PC-9 (cell line): ENCODE measurements at regions not wholly inside any gene's neighbourhood (a gene's known extent, or its start where the extent isn't known, plus 50 kb on each side); places are given as distances from the start of the nearest gene placed in this dataset.
A peak's percentile ranks its signal among the peaks of the same experiment; 100 is the strongest.

Experiments
- BruUV-seq: library from RNA; stranded (reverse); fragments of 400-500 nt; replicated peaks from 2 replicates; lab custom pipeline; 2021; lab: Mats Ljungman, UMichigan
- CTCF ChIA-PET: fragments of 300-600 bp; sonication (Branson Sonifier 250); formaldehyde crosslinking; loops from one replicate; lab custom pipeline; 2022; ENCODE audit warnings: antibody characterized with exemption; lab: Charles Lee
- POLR2A ChIA-PET: fragments of 300-600 bp; sonication (Branson Sonifier 250); formaldehyde crosslinking; loops from one replicate; lab custom pipeline; 2022; ENCODE audit warnings: antibody characterized with exemption; ENCODE audit not compliant: unreplicated experiment; lab: Charles Lee
- DNase-seq, 2 experiments: peaks; one replicate each; pipeline versions ENCODE4 v3.0.0 to v3.0.0-alpha.2; 2015 to 2022; ENCODE audit warnings: mixed read lengths in 1 of 2
- H2AFZ ChIP-seq: fragments of 200-600 bp; sonication (generic); 2 replicates; pipeline ENCODE4 v1.8.1; 2017; ENCODE audit warnings: antibody characterized with exemption
- H3F3A ChIP-seq: fragments of 200-600 bp; sonication (generic); 2 replicates; pipeline ENCODE4 v1.8.1; 2017; ENCODE audit warnings: antibody characterized with exemption, mild to moderate bottlenecking, low read depth; ENCODE audit not compliant: insufficient read depth
- H3K27ac ChIP-seq: fragments of 200-600 bp; sonication (generic); 2 replicates; pipeline ENCODE4 v1.6.1; 2016; ENCODE audit warnings: mixed run types
- H3K27me3 ChIP-seq: fragments of 200-600 bp; sonication (generic); 2 replicates; pipeline ENCODE4 v1.6.1; 2016; ENCODE audit warnings: low read depth, mixed run types; ENCODE audit not compliant: insufficient read depth
- H3K36me3 ChIP-seq: fragments of 200-600 bp; sonication (generic); 2 replicates; pipeline ENCODE4 v1.6.1; 2016; ENCODE audit warnings: low read depth, mixed run types
- H3K4me1 ChIP-seq: fragments of 200-600 bp; sonication (generic); replicated peaks from 2 replicates; pipeline ENCODE4 v1.6.1; 2016; ENCODE audit warnings: mixed run types; ENCODE audit not compliant: insufficient read depth
- H3K4me2 ChIP-seq: fragments of 200-600 bp; sonication (generic); 2 replicates; pipeline ENCODE4 v1.6.1; 2017; ENCODE audit warnings: mixed run types
- H3K4me3 ChIP-seq: fragments of 200-600 bp; sonication (generic); 2 replicates; pipeline ENCODE4 v1.6.1; 2016; ENCODE audit warnings: mixed run types
- H3K79me2 ChIP-seq: fragments of 200-600 bp; sonication (generic); 2 replicates; pipeline ENCODE4 v1.6.1; 2017; ENCODE audit warnings: low read depth, mixed run types
- H3K9me2 ChIP-seq: fragments of 200-600 bp; sonication (generic); 2 replicates; pipeline ENCODE4 v1.8.1; 2017; ENCODE audit warnings: mild to moderate bottlenecking; ENCODE audit not compliant: insufficient read depth
- H3K9me3 ChIP-seq: fragments of 200-600 bp; sonication (generic); 2 replicates; pipeline ENCODE4 v1.8.1; 2016; ENCODE audit warnings: low read depth; ENCODE audit not compliant: insufficient read depth
- H4K20me1 ChIP-seq: fragments of 200-600 bp; sonication (generic); 2 replicates; pipeline ENCODE4 v1.8.1; 2017; ENCODE audit not compliant: insufficient read depth
- CTCF ChIP-seq: fragments of 200-600 bp; sonication (generic); conservative IDR thresholded peaks from 2 replicates; pipeline ENCODE4 v1.6.1; 2017; ENCODE audit warnings: mixed run types, antibody characterized with exemption, mild to moderate bottlenecking, moderate library complexity
- EZH2 ChIP-seq: fragments of 200-600 bp; sonication (generic); IDR thresholded peaks from 2 replicates; pipeline ENCODE4 v1.8.0; 2017; ENCODE audit warnings: antibody characterized with exemption, low read depth
- intact Hi-C: fragments of 100-400 bp; cut with micrococcal nuclease; formaldehyde crosslinking; loops from one replicate; pipeline ENCODE4 v1.10.0; 2022; ENCODE audit not compliant: unreplicated experiment

- DNase-seq = no peak
- Histone ChIP-seq H3K27me3 (no peaks in the 10 kb centered on the region), H3K9me3 (no peaks in the 10 kb centered on the region), H3K4me2 (no peak overlapping the region), H3K79me2 (no peaks in the 10 kb centered on the region), H3K36me3 (no peaks in the 10 kb centered on the region), H2AFZ (no peak overlapping the region), H3K4me3 (no peak overlapping the region), H3K4me1 (0 out of 2 replicates have a peak, but pooled peaks cover 8% of the 10 kb centered on the region), H4K20me1 (no peaks in the 10 kb centered on the region), H3F3A (no peaks in the 10 kb centered on the region), H3K9me2 (no peaks in the 10 kb centered on the region), H3K27ac (no peak overlapping the region)
- ChIA-PET POLR2A (no interaction called here), CTCF (no interaction called here)
- no TSS peak for BruUV-seq
- intact Hi-C loops = no loop called here
- TF ChIP-seq EZH2 = no peak
- TF ChIP-seq CTCF = no peak
Measured at GRCh38 chr10:64113792-64114191, 592.6 kb downstream of the REEP3 start.

- Histone ChIP-seq H3K9me2 (no peaks in the 10 kb centered on the region), H3K36me3 (no peaks in the 10 kb centered on the region), H3K79me2 (no peaks in the 10 kb centered on the region), H3K4me1 (0 out of 2 replicates have a peak, but pooled peaks cover 12% of the 10 kb centered on the region), H2AFZ (no peak overlapping the region), H4K20me1 (no peaks in the 10 kb centered on the region), H3F3A (no peaks in the 10 kb centered on the region), H3K9me3 (no peaks in the 10 kb centered on the region), H3K4me3 (no peak overlapping the region), H3K4me2 (no peak overlapping the region), H3K27ac (no peak overlapping the region), H3K27me3 (no peaks in the 10 kb centered on the region)
- no TSS peak for BruUV-seq
- ChIA-PET CTCF (no interaction called here), POLR2A (no interaction called here)
- DNase-seq = no peak
- intact Hi-C loops = no loop called here
- TF ChIP-seq EZH2 (no peak), CTCF (no peak)
Measured at GRCh38 chr10:64115471-64115870, 594.3 kb downstream of the REEP3 start.

GRCh38 chr10:64115908-64116643, 594.9 kb downstream of the REEP3 start:
- POLR2A ChIA-PET = no interaction called here
- Histone ChIP-seq H3K4me3 (no peak overlapping the region), H3K79me2 (no peaks in the 10 kb centered on the region), H3K4me2 (no peak overlapping the region), H3K9me2 (no peaks in the 10 kb centered on the region), H3K27me3 (no peaks in the 10 kb centered on the region), H3K4me1 (0 out of 2 replicates have a peak, but pooled peaks cover 12% of the 10 kb centered on the region), H3K36me3 (no peaks in the 10 kb centered on the region), H3F3A (no peaks in the 10 kb centered on the region), H3K9me3 (no peaks in the 10 kb centered on the region), H4K20me1 (no peaks in the 10 kb centered on the region), H2AFZ (no peak overlapping the region), H3K27ac (no peak overlapping the region)
- BruUV-seq = no TSS peak
- intact Hi-C loops = no loop called here
- TF ChIP-seq CTCF (peak; percentile 53; the same call in 1 of the 2 replicates), EZH2 (no peak)
- DNase-seq = no peak
- CTCF ChIA-PET = interaction anchor here (0.7 kb wide), 1 partner anchor 140 kb away, joined by 3 read pairs; no protein-coding TSS in a partner anchor
